K562 (cell line): ENCODE measurements at regions not wholly inside any gene's neighbourhood (a gene's known extent, or its start where the extent isn't known, plus 50 kb on each side); places are given as distances from the start of the nearest gene placed in this dataset.

ENCODE experiments used
- KLF6 ChIP-seq: fragments of 250-450 bp; sonication (Bioruptor Pico); IDR thresholded peaks from 2 replicates; pipeline ENCODE4 v1.4.0; 2020; ENCODE audit warnings: mild to moderate bottlenecking, moderate library complexity, borderline replicate concordance
- NBN ChIP-seq: fragments of 450-650 bp; IDR thresholded peaks from 2 replicates; pipeline ENCODE4 v1.6.1; 2016; ENCODE audit warnings: low read depth, mild to moderate bottlenecking
- POLR2A ChIP-seq: fragments of 450-650 bp; conservative IDR thresholded peaks from 2 replicates; pipeline ENCODE4 v1.6.1; 2016
- TF ChIP-seq, protein P1 (sequence below): fragments of 250-450 bp; sonication (Bioruptor Pico); IDR thresholded peaks from 2 replicates; pipeline ENCODE4 v1.4.0; 2020; ENCODE audit warnings: mild to moderate bottlenecking

DNA sequence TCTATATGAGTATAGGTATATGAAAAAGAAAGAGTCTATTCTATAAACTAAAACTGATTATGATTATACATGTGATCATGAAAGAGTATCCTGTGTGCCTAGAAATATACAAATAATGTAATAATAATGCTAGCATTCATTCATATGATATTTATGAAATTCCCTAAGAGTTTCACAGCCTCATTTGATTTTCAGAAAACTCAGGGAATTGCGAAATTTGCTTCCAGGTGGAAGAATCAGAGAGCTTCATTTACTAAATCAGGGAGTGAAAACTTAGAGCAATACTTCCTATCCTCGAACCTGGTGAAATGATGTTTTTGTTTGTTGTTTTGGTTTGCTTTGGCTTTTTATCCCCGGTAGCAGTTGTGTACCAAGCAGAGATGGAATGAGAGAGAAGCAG lies 1105.7 kb upstream of the SLIT2 start:
- TF ChIP-seq, protein P1, sequence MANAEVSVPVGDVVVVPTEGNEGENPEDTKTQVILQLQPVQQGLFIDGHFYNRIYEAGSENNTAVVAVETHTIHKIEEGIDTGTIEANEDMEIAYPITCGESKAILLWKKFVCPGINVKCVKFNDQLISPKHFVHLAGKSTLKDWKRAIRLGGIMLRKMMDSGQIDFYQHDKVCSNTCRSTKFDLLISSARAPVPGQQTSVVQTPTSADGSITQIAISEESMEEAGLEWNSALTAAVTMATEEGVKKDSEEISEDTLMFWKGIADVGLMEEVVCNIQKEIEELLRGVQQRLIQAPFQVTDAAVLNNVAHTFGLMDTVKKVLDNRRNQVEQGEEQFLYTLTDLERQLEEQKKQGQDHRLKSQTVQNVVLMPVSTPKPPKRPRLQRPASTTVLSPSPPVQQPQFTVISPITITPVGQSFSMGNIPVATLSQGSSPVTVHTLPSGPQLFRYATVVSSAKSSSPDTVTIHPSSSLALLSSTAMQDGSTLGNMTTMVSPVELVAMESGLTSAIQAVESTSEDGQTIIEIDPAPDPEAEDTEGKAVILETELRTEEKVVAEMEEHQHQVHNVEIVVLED (CRISPR knock-in tag): no peak
- TF ChIP-seq KLF6 (CRISPR knock-in tag): no peak
- TF ChIP-seq NBN: no peak
- no peak for TF ChIP-seq POLR2A
